ENCODE measurements at regions not wholly inside any gene's neighbourhood (a gene's known extent, or its start where the extent isn't known, plus 50 kb on each side); places are given as distances from the start of the nearest gene placed in this dataset.

DNA sequence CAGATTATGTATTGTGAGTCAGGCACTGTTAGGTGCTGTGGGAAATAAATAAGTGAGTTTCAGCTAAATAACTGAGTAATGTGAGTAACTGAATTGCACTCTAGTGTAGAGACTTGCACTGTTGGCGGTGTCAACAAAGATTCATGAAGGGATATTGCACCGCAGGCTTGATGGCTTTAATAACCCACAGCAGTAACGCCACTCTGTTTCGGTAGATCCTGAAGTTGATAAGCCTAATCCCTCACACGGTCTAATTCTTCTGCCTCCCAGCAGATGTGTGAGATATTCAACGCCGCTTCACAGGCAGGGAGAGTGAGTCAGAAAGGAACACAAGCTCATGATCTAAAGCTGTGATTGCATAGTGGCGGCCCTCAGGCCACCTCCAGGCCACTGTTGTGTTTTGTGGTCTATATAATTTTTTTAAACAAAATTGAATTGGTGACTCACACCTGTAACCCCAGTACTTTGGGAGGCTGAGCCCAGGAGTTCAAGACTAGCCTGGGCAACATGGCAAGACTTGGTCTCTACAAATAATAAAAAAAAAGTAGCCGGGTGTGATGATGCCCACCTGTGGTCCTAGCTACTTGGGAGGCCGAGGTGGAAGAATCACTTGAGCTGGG, 94.3 kb downstream of the LIPG start:
- DNase-seq, result peak; percentile 85

DNA sequence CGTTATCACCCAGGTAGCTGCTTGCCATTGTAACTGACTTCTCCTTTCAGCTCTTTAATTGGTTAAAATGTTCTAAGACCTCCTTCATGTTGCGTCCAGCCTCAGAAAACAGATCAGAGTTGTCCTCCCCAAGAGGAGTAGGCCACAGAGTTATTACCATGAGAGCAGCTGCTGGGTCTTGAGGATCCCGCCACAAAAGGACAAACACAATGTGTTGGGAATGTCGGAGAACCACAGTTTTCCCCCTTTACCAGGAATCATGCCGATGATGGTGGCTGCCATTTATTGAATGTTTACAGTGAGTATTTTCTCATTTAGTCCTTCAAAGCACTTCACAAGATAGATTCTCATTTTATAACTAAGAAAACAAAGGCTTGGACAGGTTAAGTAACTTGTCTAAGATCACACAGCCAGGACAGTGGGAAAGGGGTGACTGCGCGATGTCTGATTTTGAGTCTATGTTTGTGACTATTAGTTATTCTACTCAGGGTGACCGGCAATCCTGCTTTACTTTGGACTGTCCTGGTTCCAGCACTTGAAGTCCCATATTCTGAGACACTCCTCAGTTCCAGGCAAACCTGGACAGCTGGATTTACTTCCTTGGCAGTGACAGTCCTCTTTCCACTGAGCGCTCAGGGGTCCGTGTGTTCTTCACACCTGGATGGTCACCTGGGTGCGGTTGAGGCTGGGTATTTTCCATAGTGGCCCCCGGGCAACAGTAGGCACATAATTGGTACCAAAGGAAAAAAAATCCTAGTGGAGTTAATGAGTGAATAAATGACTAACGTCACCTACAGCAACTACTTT, 93.6 kb downstream of the LIPG start:
- DNase-seq, result no peak

DNA sequence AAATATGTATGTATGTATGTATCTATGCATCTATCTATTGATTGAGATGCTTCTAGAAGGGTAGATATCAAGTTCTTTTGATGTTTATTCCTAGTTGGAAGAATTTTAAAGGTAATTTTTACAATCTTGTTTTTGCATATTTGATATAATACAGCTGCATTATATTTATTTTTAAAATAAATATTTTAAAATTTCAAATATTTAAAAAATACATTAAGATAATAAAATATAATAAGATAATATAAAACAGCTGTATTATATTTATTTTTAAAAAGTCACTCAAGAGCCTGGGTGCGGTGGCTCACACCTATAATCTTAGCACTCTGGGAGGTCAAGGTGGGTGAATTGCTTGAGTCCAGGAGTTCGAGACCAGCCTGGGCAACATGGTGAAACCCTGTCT, 92.5 kb downstream of the LIPG start:
- DNase-seq, result no peak

DNA sequence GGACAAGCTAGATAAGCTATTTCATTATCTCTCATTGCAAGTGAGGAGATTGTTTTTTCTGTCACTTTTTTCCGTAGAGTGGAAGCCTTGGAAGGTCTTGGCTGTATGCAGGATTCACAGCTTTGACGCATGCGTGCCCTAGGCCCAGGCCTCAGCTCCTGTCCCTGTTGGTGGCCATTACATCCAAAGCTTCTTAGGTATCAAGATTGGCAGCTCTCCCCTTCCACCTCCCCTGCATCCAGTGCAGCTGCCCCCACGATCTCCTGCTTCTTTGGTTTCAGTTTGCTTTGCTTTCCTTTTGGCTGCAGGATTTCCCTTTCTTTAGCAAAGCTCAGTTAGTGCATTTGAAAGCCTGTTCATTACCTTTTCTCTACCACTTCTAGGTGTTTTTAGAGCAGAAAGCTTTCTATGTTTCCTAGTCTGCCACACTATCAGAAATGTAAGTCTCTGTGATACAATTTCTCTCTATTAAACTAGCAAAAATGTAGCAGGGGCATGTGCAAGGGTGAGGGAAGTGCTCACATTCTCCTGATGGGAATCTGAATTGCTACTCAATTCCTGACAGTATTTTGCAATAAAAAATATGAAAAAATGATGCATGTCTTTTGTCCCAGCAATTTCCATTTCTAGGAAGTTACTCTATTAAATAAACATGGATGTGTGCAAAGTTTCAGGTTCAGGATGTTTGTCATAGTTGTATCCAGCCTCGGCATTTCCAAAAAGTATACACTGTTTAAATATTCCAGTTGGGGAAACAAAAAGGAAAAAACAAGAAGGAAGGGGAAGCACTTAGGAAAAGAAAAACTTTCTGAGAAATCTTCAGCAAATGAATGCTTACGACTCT, 91.2 kb downstream of the LIPG start:
- no peak for DNase-seq

DNA sequence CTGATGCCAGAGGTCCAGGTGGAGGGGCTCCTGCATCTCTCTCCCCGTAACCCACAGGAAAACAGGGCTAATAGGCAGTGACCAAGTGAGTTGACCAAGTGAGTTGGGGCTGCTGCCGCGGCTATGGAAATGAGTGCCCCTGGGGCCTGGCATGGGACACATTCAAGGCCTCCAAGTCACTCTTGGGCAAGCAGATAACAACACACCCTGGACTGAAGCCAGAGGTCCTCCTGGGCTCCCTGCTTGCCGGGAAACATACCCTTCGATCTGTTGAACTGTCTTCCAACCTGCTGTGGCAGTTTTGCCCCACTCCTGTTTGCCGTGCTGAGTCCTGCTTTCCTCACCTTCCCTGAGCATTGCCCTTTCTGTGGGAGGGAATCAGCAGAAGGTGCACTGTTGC, 89.2 kb downstream of the LIPG start:
- DNase-seq, result no peak

DNA sequence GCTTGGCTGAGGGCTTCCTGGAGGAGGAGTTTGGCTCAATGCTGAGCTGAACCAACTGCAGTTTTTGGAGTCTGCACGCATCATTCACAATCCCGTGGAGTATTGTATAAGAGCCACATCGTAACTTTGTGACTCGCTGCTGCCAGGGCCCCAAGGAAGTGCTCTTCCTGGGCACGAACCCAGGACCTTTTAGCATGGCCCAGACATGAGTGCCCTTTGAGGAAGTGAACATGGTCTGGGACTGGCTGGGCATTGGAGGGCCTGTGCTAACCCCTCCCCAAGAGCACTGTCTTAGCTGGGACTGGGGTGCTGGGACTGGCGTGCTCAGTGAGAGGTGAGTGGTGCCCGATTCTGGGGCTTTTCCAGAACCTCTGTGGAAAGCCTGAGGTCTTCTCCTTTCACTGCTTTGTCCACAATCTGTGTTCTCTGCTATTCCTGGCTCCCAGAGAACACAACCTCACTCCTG, 88.6 kb downstream of the LIPG start:
- no peak for DNase-seq

DNA sequence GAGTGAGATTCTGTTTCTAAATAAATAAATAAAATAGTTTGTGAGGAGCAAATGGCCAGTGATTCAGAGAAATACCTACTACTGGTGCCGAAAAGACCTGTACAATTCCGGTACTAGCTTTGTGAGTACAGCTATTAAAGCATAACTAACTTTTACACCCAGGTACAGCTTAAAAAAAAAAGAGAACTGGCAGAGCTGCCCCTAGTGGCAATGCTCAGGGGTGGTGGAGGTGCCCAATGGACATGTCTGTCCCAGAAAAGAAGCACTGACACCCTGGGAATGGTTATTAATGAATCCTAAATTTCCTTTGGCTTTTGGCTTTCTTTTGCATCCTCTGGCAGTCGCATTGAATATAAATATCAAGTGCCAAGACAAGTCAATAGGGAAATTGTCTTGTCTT, 87.0 kb downstream of the LIPG start:
- no peak for DNase-seq
